ENCODE measurements at regions not wholly inside any gene's neighbourhood (a gene's known extent, or its start where the extent isn't known, plus 50 kb on each side); places are given as distances from the start of the nearest gene placed in this dataset.

DNA sequence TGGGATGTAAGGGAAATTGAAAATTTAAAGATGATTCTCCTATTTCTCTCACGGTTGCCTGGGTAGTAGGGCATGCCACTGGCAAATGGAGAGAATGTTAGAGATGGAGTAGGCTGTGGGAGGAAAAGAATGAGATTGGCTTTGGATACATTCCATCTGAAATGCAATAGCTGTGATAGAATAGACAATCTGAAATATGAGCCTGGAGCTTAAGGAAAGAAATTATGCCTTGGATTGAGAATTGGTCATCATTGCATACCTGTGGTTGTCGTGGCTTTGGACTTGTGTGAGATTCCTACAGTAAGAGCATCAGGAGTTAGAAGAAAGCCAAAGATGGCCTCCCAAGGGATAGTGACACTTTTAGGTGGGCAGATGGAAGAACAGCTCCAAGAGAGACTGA, 305.1 kb upstream of the SLC10A2 start:
- TF ChIP-seq, protein P1, sequence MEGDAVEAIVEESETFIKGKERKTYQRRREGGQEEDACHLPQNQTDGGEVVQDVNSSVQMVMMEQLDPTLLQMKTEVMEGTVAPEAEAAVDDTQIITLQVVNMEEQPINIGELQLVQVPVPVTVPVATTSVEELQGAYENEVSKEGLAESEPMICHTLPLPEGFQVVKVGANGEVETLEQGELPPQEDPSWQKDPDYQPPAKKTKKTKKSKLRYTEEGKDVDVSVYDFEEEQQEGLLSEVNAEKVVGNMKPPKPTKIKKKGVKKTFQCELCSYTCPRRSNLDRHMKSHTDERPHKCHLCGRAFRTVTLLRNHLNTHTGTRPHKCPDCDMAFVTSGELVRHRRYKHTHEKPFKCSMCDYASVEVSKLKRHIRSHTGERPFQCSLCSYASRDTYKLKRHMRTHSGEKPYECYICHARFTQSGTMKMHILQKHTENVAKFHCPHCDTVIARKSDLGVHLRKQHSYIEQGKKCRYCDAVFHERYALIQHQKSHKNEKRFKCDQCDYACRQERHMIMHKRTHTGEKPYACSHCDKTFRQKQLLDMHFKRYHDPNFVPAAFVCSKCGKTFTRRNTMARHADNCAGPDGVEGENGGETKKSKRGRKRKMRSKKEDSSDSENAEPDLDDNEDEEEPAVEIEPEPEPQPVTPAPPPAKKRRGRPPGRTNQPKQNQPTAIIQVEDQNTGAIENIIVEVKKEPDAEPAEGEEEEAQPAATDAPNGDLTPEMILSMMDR (IDR thresholded peaks at IDR 0.05; ENCODE audit: low read depth, low read length): no peak

DNA sequence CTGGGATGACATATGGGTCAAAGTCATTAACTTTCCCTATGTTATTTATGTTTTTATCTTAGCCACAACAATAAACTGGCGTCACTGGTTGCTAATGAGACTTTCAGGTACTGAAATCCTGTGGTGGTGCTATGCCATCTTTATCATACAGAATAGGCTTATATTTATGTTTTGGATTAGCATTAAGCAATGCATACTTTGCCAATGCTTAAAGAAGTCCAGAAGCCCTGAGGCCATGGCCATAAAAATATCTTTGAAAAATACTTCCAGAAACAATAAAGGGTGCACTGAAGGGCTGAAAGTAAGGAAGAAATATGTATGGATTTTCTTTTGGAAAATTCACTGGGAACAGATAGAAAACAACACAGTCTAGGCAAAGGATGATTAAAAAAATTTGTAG, 304.6 kb upstream of the SLC10A2 start:
- DNase-seq (ENCODE audit: low read depth, low spot score): no peak
- H3K4me3 ChIP-seq (ENCODE audit: low read depth, low read length): no peak overlapping the region
- in situ Hi-C loops (cut with HindIII; ENCODE audit: low sequenced_read_pairs): no loop called here
- TF ChIP-seq, protein P1 (IDR thresholded peaks at IDR 0.05; ENCODE audit: low read depth, low read length): no peak

More for the DNA sequence above, 305.1 kb upstream of the SLC10A2 start:
- in situ Hi-C loops (cut with HindIII; ENCODE audit: low sequenced_read_pairs): no loop called here
- H3K4me3 ChIP-seq (ENCODE audit: low read depth, low read length): no peak overlapping the region
- DNase-seq (ENCODE audit: low read depth, low spot score): peak; percentile 81

DNA sequence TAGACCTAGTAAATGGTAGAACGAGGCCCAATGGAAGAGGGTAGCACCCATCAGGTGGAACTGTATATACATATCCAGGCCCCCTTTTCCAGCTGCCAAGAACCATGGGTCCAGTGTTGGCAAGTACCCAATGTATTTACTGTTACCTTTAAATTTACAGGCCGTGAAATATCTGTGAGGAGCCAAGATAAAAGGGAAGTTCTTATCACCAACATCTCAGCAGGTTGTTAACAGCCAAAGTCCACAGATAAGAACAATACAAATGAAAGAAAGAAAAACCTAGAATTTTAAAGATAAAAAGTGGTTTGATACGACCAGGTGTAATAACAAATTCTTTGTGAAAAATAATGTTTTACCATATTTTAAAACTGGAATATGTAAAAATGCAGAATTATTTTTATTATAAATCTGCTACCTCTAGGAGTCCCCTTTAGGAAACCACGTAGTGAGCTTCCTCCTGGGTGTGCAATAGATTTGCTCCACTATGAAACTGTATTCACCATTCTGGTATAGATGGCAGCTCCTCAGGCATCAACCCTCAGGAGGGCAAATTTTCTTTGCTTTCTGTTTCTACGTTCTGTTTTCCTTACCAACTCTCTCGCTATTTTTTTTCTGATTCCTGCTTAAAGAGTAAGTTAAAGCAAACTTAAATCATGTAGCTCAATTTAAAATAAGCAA, 292.2 kb upstream of the SLC10A2 start:
- in situ Hi-C loops (cut with HindIII; ENCODE audit: low sequenced_read_pairs): no loop called here
- TF ChIP-seq, protein P1 (IDR thresholded peaks at IDR 0.05; ENCODE audit: low read depth, low read length): no peak
- no peak overlapping the region for H3K4me3 ChIP-seq (ENCODE audit: low read depth, low read length)
- no peak for DNase-seq (ENCODE audit: low read depth, low spot score)

DNA sequence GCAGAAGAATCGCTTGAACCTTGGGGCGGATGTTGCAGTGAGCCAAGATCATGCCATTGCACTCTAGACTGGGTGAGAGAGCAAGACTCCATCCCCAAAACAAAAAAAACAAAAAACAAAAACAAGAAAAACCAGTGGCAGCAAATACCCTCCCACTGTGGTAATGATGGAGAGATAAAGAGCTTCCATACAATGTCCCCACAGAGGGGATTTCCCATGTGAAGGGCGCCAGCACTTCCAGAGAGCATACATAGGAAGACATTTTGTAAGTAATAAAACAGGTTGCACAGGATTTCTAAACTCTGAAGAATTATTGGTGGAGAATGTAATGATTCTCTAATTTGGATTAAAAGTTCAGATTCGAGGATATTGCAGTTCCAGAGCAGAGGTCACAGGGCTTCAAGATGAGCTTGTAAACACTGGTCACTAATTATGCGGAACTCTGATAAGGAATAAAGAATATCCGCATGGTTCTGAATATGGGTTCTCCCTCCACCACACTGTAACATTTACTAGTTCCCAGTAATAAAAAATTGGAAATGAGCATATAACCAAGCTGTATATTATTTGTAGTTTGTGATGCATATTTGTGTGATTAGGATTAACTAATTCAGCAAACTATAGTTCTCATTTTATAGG, 290.1 kb upstream of the SLC10A2 start:
- no peak overlapping the region for H3K4me3 ChIP-seq (ENCODE audit: low read depth, low read length)
- TF ChIP-seq, protein P1 (IDR thresholded peaks at IDR 0.05; ENCODE audit: low read depth, low read length): no peak
- in situ Hi-C loops (cut with HindIII; ENCODE audit: low sequenced_read_pairs): no loop called here
- no peak for DNase-seq (ENCODE audit: low read depth, low spot score)

DNA sequence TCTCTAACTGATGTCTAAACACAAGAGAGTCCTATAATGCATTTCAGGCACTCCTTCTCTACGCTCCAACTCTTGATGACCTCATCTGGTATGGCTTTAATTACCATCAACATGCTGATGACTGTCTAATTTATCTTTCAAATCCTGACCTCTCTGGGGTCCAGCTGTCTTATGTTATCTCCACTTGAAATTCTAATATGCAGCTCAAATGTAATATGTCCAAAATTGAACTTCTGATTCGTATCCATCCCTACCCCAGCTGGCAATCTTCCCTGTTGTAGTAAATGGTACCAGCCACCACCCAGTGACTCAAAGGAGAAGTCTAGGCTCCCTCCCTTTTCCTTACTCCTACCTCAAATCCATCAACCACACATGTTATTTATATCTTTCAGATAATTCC, 288.0 kb upstream of the SLC10A2 start:
- H3K4me3 ChIP-seq (ENCODE audit: low read depth, low read length): no peak overlapping the region
- in situ Hi-C loops (cut with HindIII; ENCODE audit: low sequenced_read_pairs): no loop called here
- DNase-seq (ENCODE audit: low read depth, low spot score): no peak
- TF ChIP-seq, protein P1 (IDR thresholded peaks at IDR 0.05; ENCODE audit: low read depth, low read length): no peak

DNA sequence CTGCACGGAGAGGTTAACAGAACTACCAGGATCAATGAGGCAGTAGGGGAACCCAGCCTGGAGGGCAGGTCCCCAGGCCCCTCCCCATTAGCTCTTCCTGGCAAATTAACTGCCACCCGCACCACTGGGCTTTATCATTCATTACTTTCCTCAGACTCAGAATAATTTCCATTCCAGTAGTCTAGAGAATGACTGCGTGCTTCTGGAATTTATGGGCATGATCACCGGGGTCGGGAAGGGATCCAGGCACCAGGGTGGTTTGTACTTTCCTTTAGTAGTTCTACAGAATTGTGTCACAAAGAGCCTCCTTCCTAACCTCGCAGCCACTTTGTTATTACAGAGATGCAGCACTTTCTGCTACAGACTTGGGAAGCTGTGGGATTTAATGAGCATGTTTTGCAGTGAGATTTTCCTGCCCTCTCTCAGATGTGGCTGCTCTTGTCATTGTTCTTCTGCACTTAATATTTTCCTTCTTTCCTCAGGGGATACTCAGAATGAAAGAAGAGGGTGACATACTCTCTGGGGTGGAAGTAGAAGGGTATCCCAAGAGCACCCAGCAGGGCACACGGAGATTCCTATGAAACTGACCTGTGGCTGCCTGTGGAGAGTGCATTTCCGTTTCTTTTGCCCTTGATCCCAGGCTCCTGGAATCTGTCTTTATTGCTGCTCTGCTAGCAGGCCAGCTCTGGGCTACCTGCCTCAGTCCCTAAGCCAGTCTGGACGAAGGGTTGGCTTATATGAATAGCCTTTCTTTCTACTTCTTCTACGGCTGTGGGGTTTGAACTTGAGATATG, 285.0 kb upstream of the SLC10A2 start:
- DNase-seq (ENCODE audit: low read depth, low spot score): peak; percentile 87
- TF ChIP-seq, protein P1 (IDR thresholded peaks at IDR 0.05; ENCODE audit: low read depth, low read length): no peak
- no peak overlapping the region for H3K4me3 ChIP-seq (ENCODE audit: low read depth, low read length)
- in situ Hi-C loops (cut with HindIII; ENCODE audit: low sequenced_read_pairs): no loop called here

Measured in astrocyte of the spinal cord (primary cell).